T follicular helper cell (primary cell): ENCODE measurements at regions not wholly inside any gene's neighbourhood (a gene's known extent, or its start where the extent isn't known, plus 50 kb on each side); places are given as distances from the start of the nearest gene placed in this dataset.
"Not testable (repeated sequence)": the region's sequence is repeated elsewhere in the genome, so short reads cannot be mapped to it uniquely, and the experiment has no call there.

Experiments
- DNase-seq: peaks from one replicate; pipeline ENCODE4 v3.0.0-alpha.2; 2020; ENCODE audit warnings: low read depth

GRCh38 chr10:4635883-4636282 is 190.1 kb upstream of the AKR1E2 start:
- no peak for DNase-seq

- no peak for DNase-seq
Observed at GRCh38 chr10:4635388-4635787, 190.6 kb upstream of the AKR1E2 start.

- DNase-seq = no peak
Observed at GRCh38 chr10:4633776-4634175, 192.2 kb upstream of the AKR1E2 start.

- no peak for DNase-seq
Observed at GRCh38 chr10:4633186-4633585, 192.8 kb upstream of the AKR1E2 start.

GRCh38 chr10:4632757-4633156 is 193.2 kb upstream of the AKR1E2 start:
- no peak for DNase-seq

- no peak for DNase-seq
Observed at GRCh38 chr10:4626919-4627318, 199.1 kb upstream of the AKR1E2 start.

GRCh38 chr10:4623757-4624420 is 202.1 kb upstream of the AKR1E2 start:
- DNase-seq = no peak

GRCh38 chr10:4623200-4623599 is 202.8 kb upstream of the AKR1E2 start:
- DNase-seq = no peak

GRCh38 chr10:4622384-4622783 is 203.6 kb upstream of the AKR1E2 start:
- no peak for DNase-seq

- DNase-seq = no peak
Observed at GRCh38 chr10:4617589-4617988, 208.4 kb upstream of the AKR1E2 start.

- no peak for DNase-seq
Observed at GRCh38 chr10:4615042-4615441, 211.0 kb upstream of the AKR1E2 start.

GRCh38 chr10:4609251-4609650 is 216.8 kb upstream of the AKR1E2 start:
- no peak for DNase-seq

GRCh38 chr10:4607681-4608080 is 218.3 kb upstream of the AKR1E2 start:
- DNase-seq = no peak

- DNase-seq = no peak
Observed at GRCh38 chr10:4606856-4607636, 219.0 kb upstream of the AKR1E2 start.

GRCh38 chr10:4602764-4603491 is 223.1 kb upstream of the AKR1E2 start:
- DNase-seq = no peak

GRCh38 chr10:4599471-4599870 is 226.5 kb upstream of the AKR1E2 start:
- no peak for DNase-seq

- not testable (repeated sequence) for DNase-seq
Observed at GRCh38 chr10:4597898-4598297, 228.1 kb upstream of the AKR1E2 start.

- no peak for DNase-seq
Observed at GRCh38 chr10:4596951-4597350, 229.1 kb upstream of the AKR1E2 start.

GRCh38 chr10:4595719-4596319 is 230.2 kb upstream of the AKR1E2 start:
- DNase-seq = no peak

GRCh38 chr10:4590807-4591206 is 235.2 kb upstream of the AKR1E2 start:
- no peak for DNase-seq

GRCh38 chr10:4588824-4589223 is 237.2 kb upstream of the AKR1E2 start:
- no peak for DNase-seq

GRCh38 chr10:4587466-4587865 is 238.5 kb upstream of the AKR1E2 start:
- DNase-seq = no peak

- DNase-seq = no peak
Observed at GRCh38 chr10:4586776-4587175, 239.2 kb upstream of the AKR1E2 start.
